GM03348 (cell line): ENCODE measurements at regions not wholly inside any gene's neighbourhood (a gene's known extent, or its start where the extent isn't known, plus 50 kb on each side); places are given as distances from the start of the nearest gene placed in this dataset.
"Not testable (repeated sequence)": the region's sequence is repeated elsewhere in the genome, so short reads cannot be mapped to it uniquely, and the experiment has no call there.

Experiments used
- DNase-seq: peaks from one replicate; pipeline ENCODE4 v3.0.0; 2012; ENCODE audit warnings: low spot score

GRCh38 chr6:79810185-79810705 lies 137.1 kb downstream of the ELOVL4 start:
- DNase-seq = no peak

GRCh38 chr6:79808921-79809320 lies 138.4 kb downstream of the ELOVL4 start:
- no peak for DNase-seq

GRCh38 chr6:79806661-79807060 lies 140.7 kb downstream of the ELOVL4 start:
- not testable (repeated sequence) for DNase-seq

- no peak for DNase-seq
Measured at GRCh38 chr6:79804732-79805131, 142.6 kb downstream of the ELOVL4 start.

GRCh38 chr6:79803917-79804316 lies 143.4 kb downstream of the ELOVL4 start:
- no peak for DNase-seq

- DNase-seq = no peak
Measured at GRCh38 chr6:79802657-79803300, 144.6 kb downstream of the ELOVL4 start.

GRCh38 chr6:79801362-79801761 lies 146.0 kb downstream of the ELOVL4 start:
- no peak for DNase-seq

GRCh38 chr6:79798841-79799240 lies 148.5 kb downstream of the ELOVL4 start:
- DNase-seq = no peak

GRCh38 chr6:79797912-79798311 lies 149.4 kb downstream of the ELOVL4 start:
- no peak for DNase-seq

GRCh38 chr6:79797163-79797764 lies 150.1 kb downstream of the ELOVL4 start:
- no peak for DNase-seq

- no peak for DNase-seq
Measured at GRCh38 chr6:79796197-79796596, 151.2 kb downstream of the ELOVL4 start.

- DNase-seq = no peak
Measured at GRCh38 chr6:79789896-79790295, 157.5 kb downstream of the ELOVL4 start.

GRCh38 chr6:79788756-79789155 lies 157.6 kb downstream of the SH3BGRL2 start:
- no peak for DNase-seq

- no peak for DNase-seq
Measured at GRCh38 chr6:79787626-79788025, 156.5 kb downstream of the SH3BGRL2 start.

GRCh38 chr6:79784395-79784753 lies 153.2 kb downstream of the SH3BGRL2 start:
- no peak for DNase-seq

- no peak for DNase-seq
Measured at GRCh38 chr6:79783670-79784394, 152.7 kb downstream of the SH3BGRL2 start.

GRCh38 chr6:79782792-79783580 lies 151.9 kb downstream of the SH3BGRL2 start:
- no peak for DNase-seq

GRCh38 chr6:79781916-79782315 lies 150.8 kb downstream of the SH3BGRL2 start:
- DNase-seq = no peak

- no peak for DNase-seq
Measured at GRCh38 chr6:79780881-79781280, 149.8 kb downstream of the SH3BGRL2 start.

- no peak for DNase-seq
Measured at GRCh38 chr6:79778816-79779215, 147.7 kb downstream of the SH3BGRL2 start.

GRCh38 chr6:79777713-79778579 lies 146.8 kb downstream of the SH3BGRL2 start:
- DNase-seq = peak; percentile 96
